Sigmoid colon (tissue), 3 donors: ENCODE measurements at regions not wholly inside any gene's neighbourhood (a gene's known extent, or its start where the extent isn't known, plus 50 kb on each side); places are given as distances from the start of the nearest gene placed in this dataset.

Experiments
- POLR2A ChIP-seq, 2 donors: fragments of 450-650 bp; IDR thresholded peaks; one replicate each; pipeline ENCODE4 v1.6.1; 2016; ENCODE audit warnings: antibody characterized with exemption in 2 of 2, mild to moderate bottlenecking in 2 of 2, moderate library complexity in 2 of 2
- TF ChIP-seq, protein P1 (sequence below), 4 experiments: fragments of 450-650 bp in 3 of 4; fragments of 200-600 bp in 1 of 4; IDR thresholded peaks; one replicate each; pipeline ENCODE4 v1.5.1; 2016 to 2019; ENCODE audit warnings: antibody characterized with exemption in 4 of 4, mild to moderate bottlenecking in 3 of 4, moderate library complexity in 2 of 4

DNA sequence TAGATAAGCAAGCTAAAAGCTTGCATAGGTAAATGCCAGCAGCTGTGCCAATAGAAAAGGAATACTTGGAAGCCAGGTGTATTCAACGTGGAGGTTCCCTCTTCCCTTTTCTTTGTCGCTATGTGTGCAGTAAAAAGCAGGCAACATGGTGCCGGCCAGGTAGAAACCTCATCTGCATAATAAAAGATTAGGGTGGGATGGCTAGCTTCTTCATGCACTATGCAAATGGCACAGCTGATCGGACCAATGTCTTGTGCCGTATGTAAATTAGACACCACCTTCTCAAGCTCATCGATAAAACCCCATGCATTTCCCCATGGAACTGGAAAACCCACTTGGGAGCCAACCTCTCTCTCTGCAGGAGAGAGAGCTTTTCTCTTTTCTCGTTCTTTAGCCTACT lies 150.9 kb upstream of the FOXK1 start:
- TF ChIP-seq, protein P1, sequence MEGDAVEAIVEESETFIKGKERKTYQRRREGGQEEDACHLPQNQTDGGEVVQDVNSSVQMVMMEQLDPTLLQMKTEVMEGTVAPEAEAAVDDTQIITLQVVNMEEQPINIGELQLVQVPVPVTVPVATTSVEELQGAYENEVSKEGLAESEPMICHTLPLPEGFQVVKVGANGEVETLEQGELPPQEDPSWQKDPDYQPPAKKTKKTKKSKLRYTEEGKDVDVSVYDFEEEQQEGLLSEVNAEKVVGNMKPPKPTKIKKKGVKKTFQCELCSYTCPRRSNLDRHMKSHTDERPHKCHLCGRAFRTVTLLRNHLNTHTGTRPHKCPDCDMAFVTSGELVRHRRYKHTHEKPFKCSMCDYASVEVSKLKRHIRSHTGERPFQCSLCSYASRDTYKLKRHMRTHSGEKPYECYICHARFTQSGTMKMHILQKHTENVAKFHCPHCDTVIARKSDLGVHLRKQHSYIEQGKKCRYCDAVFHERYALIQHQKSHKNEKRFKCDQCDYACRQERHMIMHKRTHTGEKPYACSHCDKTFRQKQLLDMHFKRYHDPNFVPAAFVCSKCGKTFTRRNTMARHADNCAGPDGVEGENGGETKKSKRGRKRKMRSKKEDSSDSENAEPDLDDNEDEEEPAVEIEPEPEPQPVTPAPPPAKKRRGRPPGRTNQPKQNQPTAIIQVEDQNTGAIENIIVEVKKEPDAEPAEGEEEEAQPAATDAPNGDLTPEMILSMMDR (IDR thresholded peaks at IDR 0.05), result no peak
- TF ChIP-seq POLR2A (IDR thresholded peaks at IDR 0.05), result no peak
